Activated naive CD4-positive, alpha-beta T cell treated with anti-CD3 and anti-CD28 coated beads, Interleukin-2, amount 50 U/mL, for 24 hours (primary cell): ENCODE measurements at regions not wholly inside any gene's neighbourhood (a gene's known extent, or its start where the extent isn't known, plus 50 kb on each side); places are given as distances from the start of the nearest gene placed in this dataset.
"Not testable (repeated sequence)": the region's sequence is repeated elsewhere in the genome, so short reads cannot be mapped to it uniquely, and the experiment has no call there.

Experiments used
- H3K27ac Mint-ChIP-seq: one replicate; pipeline ENCODE4 v1.8.0; 2021; ENCODE audit warnings: mild to moderate bottlenecking, mixed read lengths
- H3K27me3 Mint-ChIP-seq: one replicate; pipeline ENCODE4 v1.8.0; 2021; ENCODE audit warnings: mixed read lengths
- H3K36me3 Mint-ChIP-seq: one replicate; pipeline ENCODE4 v1.8.0; 2021; ENCODE audit warnings: mixed read lengths
- H3K4me1 Mint-ChIP-seq: one replicate; pipeline ENCODE4 v1.8.0; 2021; ENCODE audit warnings: mixed read lengths
- H3K4me3 Mint-ChIP-seq: one replicate; pipeline ENCODE4 v1.8.0; 2021; ENCODE audit warnings: mild to moderate bottlenecking, mixed read lengths
- H3K9me3 Mint-ChIP-seq: one replicate; pipeline ENCODE4 v1.8.0; 2021; ENCODE audit warnings: mixed read lengths

- H3K4me3 Mint-ChIP-seq: no peak overlapping the region
- H3K36me3 Mint-ChIP-seq: peaks cover 2% of the 10 kb centered on the region
- no peaks in the 10 kb centered on the region for H3K4me1 Mint-ChIP-seq
- peaks cover 6% of the 10 kb centered on the region for H3K27me3 Mint-ChIP-seq
- H3K9me3 Mint-ChIP-seq: no peaks in the 10 kb centered on the region
- no peak overlapping the region for H3K27ac Mint-ChIP-seq
Measured at GRCh38 chr6:144898741-144899140, 613.6 kb downstream of the UTRN start.

- H3K9me3 Mint-ChIP-seq: no peaks in the 10 kb centered on the region
- peaks cover 2% of the 10 kb centered on the region for H3K36me3 Mint-ChIP-seq
- peaks cover 6% of the 10 kb centered on the region for H3K27me3 Mint-ChIP-seq
- no peaks in the 10 kb centered on the region for H3K4me1 Mint-ChIP-seq
- H3K4me3 Mint-ChIP-seq: no peak overlapping the region
- H3K27ac Mint-ChIP-seq: no peak overlapping the region
Measured at GRCh38 chr6:144899161-144899560, 614.0 kb downstream of the UTRN start.

GRCh38 chr6:144901412-144901811 lies 616.3 kb downstream of the UTRN start:
- H3K27me3 Mint-ChIP-seq: peaks cover 6% of the 10 kb centered on the region
- H3K4me1 Mint-ChIP-seq: no peaks in the 10 kb centered on the region
- no peaks in the 10 kb centered on the region for H3K9me3 Mint-ChIP-seq
- H3K4me3 Mint-ChIP-seq: no peak overlapping the region
- no peak overlapping the region for H3K27ac Mint-ChIP-seq
- H3K36me3 Mint-ChIP-seq: peaks cover 2% of the 10 kb centered on the region

- H3K4me3 Mint-ChIP-seq: no peak overlapping the region
- no peaks in the 10 kb centered on the region for H3K9me3 Mint-ChIP-seq
- no peak overlapping the region for H3K27ac Mint-ChIP-seq
- H3K27me3 Mint-ChIP-seq: peaks cover 8% of the 10 kb centered on the region
- H3K36me3 Mint-ChIP-seq: peaks cover 6% of the 10 kb centered on the region
- H3K4me1 Mint-ChIP-seq: peaks cover 7% of the 10 kb centered on the region
Measured at GRCh38 chr6:144908004-144908403, 622.9 kb downstream of the UTRN start.

- Mint-ChIP-seq H3K4me1 (peaks cover 7% of the 10 kb centered on the region), H3K27me3 (peaks cover 3% of the 10 kb centered on the region), H3K27ac (no peak overlapping the region), H3K9me3 (peaks cover 5% of the 10 kb centered on the region), H3K4me3 (no peak overlapping the region), H3K36me3 (peaks cover 4% of the 10 kb centered on the region)
Measured at GRCh38 chr6:144909753-144910285, 624.7 kb downstream of the UTRN start.

- Mint-ChIP-seq H3K9me3 (peaks cover 5% of the 10 kb centered on the region), H3K4me1 (peaks cover 7% of the 10 kb centered on the region), H3K27me3 (peaks cover 10% of the 10 kb centered on the region), H3K4me3 (no peak overlapping the region), H3K36me3 (peaks cover 4% of the 10 kb centered on the region), H3K27ac (no peak overlapping the region)
Measured at GRCh38 chr6:144911322-144911721, 626.2 kb downstream of the UTRN start.

- H3K4me1 Mint-ChIP-seq: peaks cover 7% of the 10 kb centered on the region
- peaks cover 5% of the 10 kb centered on the region for H3K9me3 Mint-ChIP-seq
- H3K27me3 Mint-ChIP-seq: peaks cover 14% of the 10 kb centered on the region
- no peak overlapping the region for H3K4me3 Mint-ChIP-seq
- peaks cover 4% of the 10 kb centered on the region for H3K36me3 Mint-ChIP-seq
- no peak overlapping the region for H3K27ac Mint-ChIP-seq
Measured at GRCh38 chr6:144912474-144912873, 627.3 kb downstream of the UTRN start.

- Mint-ChIP-seq H3K4me1 (peaks cover 3% of the 10 kb centered on the region), H3K27me3 (peaks cover 13% of the 10 kb centered on the region), H3K4me3 (no peak overlapping the region), H3K36me3 (no peaks in the 10 kb centered on the region), H3K9me3 (peaks cover 5% of the 10 kb centered on the region), H3K27ac (no peak overlapping the region)
Measured at GRCh38 chr6:144918073-144918472, 632.9 kb downstream of the UTRN start.

- no peak overlapping the region for H3K27ac Mint-ChIP-seq
- peaks cover 13% of the 10 kb centered on the region for H3K27me3 Mint-ChIP-seq
- no peaks in the 10 kb centered on the region for H3K36me3 Mint-ChIP-seq
- H3K4me3 Mint-ChIP-seq: no peak overlapping the region
- peaks cover 3% of the 10 kb centered on the region for H3K4me1 Mint-ChIP-seq
- H3K9me3 Mint-ChIP-seq: no peaks in the 10 kb centered on the region
Measured at GRCh38 chr6:144919560-144919959, 634.4 kb downstream of the UTRN start.

GRCh38 chr6:144920391-144920961 lies 635.3 kb downstream of the UTRN start:
- Mint-ChIP-seq H3K27me3 (peaks cover 10% of the 10 kb centered on the region), H3K27ac (no peak overlapping the region), H3K9me3 (no peaks in the 10 kb centered on the region), H3K4me1 (peaks cover 3% of the 10 kb centered on the region), H3K4me3 (no peak overlapping the region), H3K36me3 (no peaks in the 10 kb centered on the region)

- Mint-ChIP-seq H3K36me3 (no peaks in the 10 kb centered on the region), H3K27ac (no peak overlapping the region), H3K4me3 (no peak overlapping the region), H3K9me3 (no peaks in the 10 kb centered on the region), H3K4me1 (peaks cover 3% of the 10 kb centered on the region), H3K27me3 (peaks cover 4% of the 10 kb centered on the region)
Measured at GRCh38 chr6:144921206-144921975, 636.3 kb downstream of the UTRN start.

GRCh38 chr6:144922120-144922722 lies 637.1 kb downstream of the UTRN start:
- Mint-ChIP-seq H3K4me1 (peaks cover 3% of the 10 kb centered on the region), H3K27me3 (no peaks in the 10 kb centered on the region), H3K36me3 (no peaks in the 10 kb centered on the region), H3K9me3 (no peaks in the 10 kb centered on the region), H3K4me3 (no peak overlapping the region), H3K27ac (no peak overlapping the region)

- not testable (repeated sequence) for H3K27me3 Mint-ChIP-seq, H3K27ac Mint-ChIP-seq, H3K36me3 Mint-ChIP-seq, H3K9me3 Mint-ChIP-seq, H3K4me1 Mint-ChIP-seq, H3K4me3 Mint-ChIP-seq
Measured at GRCh38 chr6:144922771-144923490, 637.8 kb downstream of the UTRN start.

- H3K27ac Mint-ChIP-seq, H3K4me1 Mint-ChIP-seq, H3K36me3 Mint-ChIP-seq, H3K4me3 Mint-ChIP-seq, H3K27me3 Mint-ChIP-seq, H3K9me3 Mint-ChIP-seq: not testable (repeated sequence)
Measured at GRCh38 chr6:144923491-144923787, 638.3 kb downstream of the UTRN start.

- Mint-ChIP-seq H3K9me3 (no peaks in the 10 kb centered on the region), H3K4me3 (no peak overlapping the region)
Measured at GRCh38 chr6:144928847-144929246, 643.7 kb downstream of the UTRN start.

GRCh38 chr6:144929262-144929661 lies 644.1 kb downstream of the UTRN start:
- no peaks in the 10 kb centered on the region for H3K4me1 Mint-ChIP-seq
- H3K36me3 Mint-ChIP-seq: no peaks in the 10 kb centered on the region
- H3K9me3 Mint-ChIP-seq: peaks cover 3% of the 10 kb centered on the region
- peaks cover 2% of the 10 kb centered on the region for H3K27me3 Mint-ChIP-seq
- no peak overlapping the region for H3K27ac Mint-ChIP-seq
- H3K4me3 Mint-ChIP-seq: no peak overlapping the region

More at GRCh38 chr6:144928847-144929246, 643.7 kb downstream of the UTRN start:
- Mint-ChIP-seq H3K36me3 (no peaks in the 10 kb centered on the region), H3K27me3 (peaks cover 2% of the 10 kb centered on the region), H3K4me1 (no peaks in the 10 kb centered on the region), H3K27ac (no peak overlapping the region)
